DMS 273 (cell line): ENCODE measurements at regions not wholly inside any gene's neighbourhood (a gene's known extent, or its start where the extent isn't known, plus 50 kb on each side); places are given as distances from the start of the nearest gene placed in this dataset.

Experiments used
- DNase-seq: peaks from one replicate; lab custom pipeline; 2025; ENCODE audit not compliant: unreplicated experiment; lab: John Stamatoyannopoulos, UW

DNA sequence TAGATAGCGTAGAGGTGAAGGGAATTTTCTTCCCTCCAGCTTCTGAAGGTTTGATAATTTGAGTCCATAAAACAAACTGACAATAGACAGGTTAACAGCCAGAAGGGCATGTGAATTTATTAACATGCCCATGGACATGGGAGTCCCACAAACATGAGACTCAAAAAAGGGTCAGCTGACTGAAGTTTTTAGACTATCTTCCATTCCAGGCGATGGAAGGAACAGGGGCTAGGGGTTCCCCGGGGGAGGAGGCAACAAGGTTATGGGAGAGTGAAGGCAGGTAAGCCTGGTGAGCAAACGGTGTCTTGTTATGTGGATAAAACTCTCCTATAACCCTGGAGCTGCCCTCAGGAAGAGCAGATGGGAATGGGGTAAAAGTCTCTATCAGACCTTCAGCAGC is 81.5 kb upstream of the SORBS2 start:
- no peak for DNase-seq

DNA sequence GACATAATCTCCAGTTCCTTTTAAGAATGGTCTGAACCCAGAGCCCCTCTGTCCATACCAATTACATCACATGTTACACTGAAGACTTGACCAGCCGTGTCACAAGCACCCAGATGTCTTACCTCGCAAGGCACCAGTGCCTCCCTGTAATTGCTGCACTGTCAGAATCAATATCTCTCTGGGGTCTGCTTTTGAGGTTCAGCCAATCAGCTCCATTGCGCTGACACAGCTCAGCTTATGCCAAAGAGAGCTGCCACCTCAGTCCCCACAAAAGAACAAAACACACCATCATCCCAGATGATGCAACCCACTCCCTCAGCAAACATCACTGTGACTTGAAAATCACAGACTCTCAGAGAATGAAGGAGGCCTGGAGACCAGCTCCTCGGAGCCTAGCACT is 82.5 kb upstream of the SORBS2 start:
- DNase-seq = no peak

DNA sequence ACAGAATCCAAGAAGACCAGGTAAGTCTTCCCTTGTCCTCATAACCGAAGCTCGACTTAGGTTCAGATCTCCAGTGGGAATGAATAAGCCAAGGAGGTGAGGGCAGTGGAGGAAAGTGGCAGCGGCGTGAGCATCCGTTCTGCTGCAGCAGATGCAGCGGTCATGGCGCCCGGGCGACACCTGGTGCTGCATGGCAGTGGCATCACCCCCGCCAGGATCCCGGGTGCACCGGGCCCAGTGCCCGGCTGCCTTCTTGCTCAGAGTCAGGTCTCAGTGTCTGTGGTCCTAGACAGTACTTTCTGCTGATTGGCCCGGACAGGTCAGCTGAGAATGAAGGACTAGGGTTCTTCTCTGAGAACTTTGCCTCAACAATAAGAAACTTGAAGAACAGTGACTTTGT is 83.4 kb upstream of the SORBS2 start:
- DNase-seq = no peak

DNA sequence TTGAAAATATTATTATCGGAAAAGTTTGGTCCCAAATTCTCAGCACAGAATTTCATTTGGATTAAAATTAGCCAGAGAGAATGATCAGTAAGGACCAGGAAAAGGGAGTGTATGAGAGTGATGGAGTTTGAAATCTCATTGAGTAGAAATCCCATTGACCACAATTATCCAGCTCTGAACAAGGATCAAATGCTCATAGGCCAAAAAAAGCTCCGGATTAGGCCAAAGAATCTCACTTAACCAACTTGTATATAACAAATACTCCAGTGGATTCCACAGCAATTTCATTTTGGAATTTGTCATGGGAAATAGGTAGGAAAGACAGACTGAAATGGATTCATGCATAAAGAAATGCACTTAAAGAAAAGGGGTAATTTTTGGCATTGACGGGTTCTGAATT is 83.9 kb upstream of the SORBS2 start:
- no peak for DNase-seq

DNA sequence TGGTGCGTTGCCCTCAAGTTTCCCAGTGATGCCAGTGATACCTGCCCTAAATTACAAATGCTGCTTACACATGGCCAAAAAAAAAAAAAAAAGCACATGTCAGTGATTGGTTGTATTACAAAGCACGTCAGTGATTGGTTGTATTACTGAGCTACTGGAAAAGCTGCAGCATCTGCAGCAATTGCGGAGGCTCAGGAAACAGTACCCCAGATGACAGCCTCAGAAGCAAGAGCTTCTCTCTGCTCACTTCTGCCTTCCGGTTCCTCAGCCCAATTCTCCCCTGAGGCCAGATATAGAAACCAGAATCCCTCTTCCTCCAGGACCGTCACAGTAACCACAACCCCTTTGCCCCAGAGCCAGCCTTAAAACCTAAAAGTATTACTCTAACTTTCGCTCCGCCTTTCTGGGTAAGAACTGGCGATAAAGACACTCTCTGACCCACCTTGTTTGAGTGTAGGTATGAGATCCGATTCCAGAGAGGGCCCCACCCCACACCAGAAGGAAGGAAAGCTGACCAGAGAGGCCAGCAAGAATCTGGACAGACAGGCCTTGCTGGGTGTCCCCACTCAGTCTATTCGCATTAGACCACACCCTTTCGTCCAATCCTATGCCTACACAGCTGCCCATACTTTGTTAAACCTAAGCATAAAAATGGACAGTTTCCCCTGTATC is 85.0 kb upstream of the SORBS2 start:
- DNase-seq = no peak

DNA sequence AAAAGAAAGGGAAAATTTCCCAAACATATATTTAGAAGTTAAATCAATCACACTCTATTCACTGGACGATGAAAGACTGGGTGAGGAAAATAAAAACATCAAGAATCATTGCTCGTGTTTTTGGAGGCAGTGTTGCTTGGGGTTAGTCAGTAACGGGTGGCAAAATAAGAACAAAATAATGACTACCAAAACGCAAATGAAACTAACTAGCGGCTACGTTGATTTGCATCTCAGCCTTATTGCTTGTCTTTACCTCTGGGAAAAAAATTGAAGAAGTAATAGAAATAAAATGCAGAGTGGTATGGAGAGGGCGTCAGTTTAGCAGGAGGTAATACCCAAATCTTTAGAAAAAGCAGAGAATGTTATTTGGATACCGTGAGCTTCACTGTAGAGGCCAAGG is 86.4 kb upstream of the SORBS2 start:
- no peak for DNase-seq

DNA sequence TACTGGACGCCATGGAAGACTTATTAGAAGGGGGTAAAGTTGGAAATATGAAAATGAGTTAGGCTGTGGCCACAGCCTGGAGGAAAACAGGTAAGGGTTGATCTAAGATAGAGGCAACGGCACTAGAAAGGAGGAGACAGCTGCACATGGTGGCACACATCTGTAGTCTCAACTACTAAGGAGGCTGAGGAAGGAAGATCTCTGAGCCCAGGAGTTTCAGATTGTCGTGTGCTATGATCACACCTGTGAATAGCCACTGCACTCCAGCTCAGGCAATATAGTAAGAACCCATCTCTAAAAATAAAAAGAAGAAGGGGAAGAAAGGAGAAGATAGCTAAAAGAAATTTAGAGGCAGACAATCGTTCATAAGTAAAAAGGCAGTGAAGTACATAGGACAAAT is 87.8 kb upstream of the SORBS2 start:
- DNase-seq = no peak

DNA sequence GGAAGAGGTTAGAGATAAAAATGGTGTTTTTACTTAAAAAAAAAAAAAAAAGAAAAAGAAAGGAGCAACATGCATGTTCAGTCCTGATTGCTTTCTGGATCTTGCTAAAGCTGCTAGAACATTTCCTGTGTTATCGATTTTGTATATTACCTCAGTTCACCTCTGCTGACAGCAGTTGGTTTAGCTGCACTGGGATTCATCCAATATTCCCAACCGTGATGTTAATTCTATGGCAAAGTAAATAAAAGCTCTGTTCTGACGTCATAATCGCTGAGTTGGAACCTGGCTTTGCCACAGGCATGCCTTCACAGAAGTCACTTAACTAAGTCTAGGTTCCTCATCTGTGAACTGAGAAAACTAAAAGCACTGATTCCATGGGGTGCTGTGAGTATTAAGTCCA is 90.7 kb upstream of the SORBS2 start:
- peak; percentile 0 for DNase-seq

DNA sequence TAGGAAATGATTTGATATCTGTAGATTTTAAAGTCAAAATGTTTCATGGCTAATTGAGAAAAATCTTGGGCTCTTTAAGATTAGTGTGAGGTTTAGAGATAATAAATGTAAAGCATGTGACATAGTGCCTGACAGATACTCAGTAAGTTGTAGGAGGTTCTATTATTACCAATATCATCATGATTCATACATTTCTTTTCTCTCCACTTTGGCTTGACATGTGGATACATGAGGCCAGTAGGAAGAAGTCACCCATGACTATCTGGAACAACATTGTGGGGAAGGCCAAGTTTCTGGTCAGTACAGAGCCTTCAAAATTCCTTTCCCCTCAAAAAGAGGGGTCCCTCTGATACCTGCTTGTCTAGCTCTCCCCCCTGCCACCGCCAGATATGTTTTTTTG is 91.2 kb upstream of the SORBS2 start:
- DNase-seq = no peak

DNA sequence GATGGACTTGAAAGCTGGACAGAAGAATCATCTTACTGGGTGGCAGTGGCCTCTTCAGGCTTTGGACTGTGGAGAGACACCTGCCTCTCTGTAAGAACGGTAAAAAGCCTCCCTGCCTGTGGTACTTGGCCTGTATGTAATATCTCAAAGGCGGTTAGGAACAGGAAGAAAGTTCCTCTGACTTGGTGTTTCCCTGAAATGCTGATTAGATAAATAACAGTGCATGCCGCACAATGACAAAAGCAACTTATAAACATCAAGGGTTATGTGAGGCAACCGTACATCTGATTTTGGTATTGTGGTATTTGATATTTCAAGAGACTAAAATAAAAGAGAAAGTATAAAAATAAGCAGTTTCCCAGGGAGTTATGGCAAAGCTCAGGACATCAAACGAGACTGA is 92.4 kb upstream of the SORBS2 start:
- DNase-seq = no peak

DNA sequence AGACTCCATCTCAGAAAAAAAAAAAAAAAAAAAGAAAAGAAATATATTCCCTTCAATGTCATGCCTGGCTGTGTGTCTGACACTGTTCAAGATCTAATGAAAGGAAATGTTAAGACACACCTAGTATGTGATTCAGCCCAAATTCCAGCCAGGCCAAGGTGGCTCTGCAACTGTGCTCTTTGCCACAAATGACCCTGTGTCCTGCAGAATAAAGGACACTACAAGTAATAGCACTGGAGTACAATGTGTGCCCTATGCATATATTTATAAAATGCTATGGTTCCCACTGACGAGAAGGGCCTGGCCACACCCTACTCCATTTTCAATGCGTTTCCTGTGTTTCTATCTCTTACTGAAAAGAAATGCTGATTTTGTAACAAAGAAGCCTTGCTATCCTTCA is 98.0 kb upstream of the SORBS2 start:
- no peak for DNase-seq

DNA sequence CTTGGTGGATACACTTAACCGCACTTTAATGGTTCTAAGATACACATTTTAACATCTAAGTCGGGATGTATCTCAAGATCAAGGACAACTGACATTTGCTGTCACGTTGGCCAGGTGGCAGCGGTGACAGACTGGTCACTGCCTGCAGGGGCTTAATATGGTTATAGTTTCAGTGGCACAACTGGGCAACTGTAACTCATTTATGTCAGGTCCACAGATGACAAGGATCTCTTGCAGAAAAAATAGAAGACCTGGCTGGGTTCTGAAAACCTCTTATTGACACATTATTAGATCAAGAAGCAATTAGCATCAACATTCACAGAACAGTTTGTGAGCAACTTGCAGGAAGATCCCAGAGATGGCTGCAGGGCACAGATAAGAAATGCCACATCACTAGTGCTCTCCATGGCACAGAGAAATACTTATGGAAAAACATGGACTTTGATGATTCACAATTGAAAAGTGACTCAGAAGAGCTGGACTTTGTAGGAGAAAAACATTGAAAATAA is 99.6 kb upstream of the SORBS2 start:
- DNase-seq = no peak

DNA sequence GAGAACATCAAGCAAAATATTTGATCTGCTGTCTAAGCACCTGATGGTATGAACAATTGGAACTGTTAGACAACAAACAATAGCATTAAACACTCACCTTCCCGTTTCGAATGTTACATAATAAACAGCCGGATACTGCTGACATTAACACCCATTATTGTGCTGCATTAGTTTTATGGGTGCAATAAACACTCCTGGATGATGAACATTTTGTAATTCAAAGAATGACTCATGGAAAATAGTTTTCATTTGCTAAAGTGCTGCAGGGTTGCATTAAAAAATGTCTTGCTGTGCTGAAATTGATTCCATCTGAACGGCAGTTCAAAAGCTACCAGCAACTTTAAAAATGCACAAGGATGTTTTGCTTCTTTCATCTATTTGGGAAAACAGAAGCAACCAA is 100.8 kb upstream of the SORBS2 start:
- no peak for DNase-seq

DNA sequence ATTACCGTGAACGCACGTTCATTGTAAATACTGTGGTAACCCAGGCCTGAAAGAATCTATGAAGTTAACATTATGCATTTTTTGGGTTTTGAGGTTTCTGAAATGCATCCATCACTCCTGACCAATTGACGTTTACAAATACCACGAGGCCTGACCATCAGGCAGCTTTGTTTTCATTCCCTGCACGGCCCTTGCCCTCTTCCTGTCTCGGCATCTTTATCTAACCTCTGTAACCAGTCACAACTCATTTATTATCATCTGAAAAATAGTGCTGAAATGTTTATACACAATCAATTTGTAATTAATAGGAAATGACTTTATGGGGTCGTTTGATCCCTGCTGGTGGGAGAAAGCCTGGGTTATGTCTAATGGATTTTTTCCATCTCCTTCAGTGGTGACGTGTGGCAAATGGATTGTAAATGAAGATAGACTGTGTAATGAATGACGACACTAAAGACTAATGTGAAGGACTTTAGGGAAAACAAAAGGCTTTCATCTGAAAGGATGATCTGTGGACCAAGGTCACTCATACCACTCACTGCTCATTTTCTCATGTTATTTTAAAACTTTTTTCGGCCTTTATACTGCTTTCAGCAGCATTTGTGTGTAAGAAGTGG is 102.7 kb upstream of the SORBS2 start:
- no peak for DNase-seq

DNA sequence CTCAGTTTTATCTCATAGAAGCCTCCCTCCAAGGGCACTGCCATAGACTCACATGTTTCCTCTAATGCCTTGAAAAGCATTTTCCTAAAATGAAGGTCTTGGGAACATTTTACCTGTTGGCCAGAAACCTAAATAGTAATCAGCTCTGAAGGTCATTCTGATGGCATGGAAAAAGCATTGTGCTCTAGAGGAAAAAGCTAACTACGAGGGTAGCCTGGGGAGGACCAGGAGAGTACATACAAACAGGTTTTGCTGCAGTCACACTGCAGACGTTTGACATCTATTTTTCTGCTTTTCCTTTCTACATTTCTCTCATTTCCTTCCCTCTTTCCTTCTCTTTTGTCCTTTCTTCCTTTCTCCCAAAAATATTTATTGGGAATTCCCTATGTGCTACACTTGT is 103.3 kb upstream of the SORBS2 start:
- no peak for DNase-seq

DNA sequence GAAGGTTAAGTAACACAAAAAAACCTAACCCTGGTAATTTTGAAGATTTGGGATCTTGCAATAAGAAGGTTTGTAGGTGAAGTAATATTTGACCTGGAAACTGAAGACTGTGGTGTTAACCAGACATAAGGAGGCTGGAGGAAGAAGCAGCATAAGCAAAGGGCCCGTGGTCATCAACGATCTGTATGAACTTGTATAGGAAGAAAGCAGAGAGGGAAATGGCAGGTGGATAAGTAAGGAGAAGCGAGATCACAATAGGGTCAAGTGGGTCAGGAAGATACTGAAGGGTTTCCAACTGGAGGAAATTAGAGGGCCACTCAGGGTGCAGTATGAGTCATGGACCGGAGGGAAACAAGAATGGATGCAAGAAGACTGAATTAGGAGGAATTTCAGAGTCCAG is 103.8 kb upstream of the SORBS2 start:
- DNase-seq = no peak

DNA sequence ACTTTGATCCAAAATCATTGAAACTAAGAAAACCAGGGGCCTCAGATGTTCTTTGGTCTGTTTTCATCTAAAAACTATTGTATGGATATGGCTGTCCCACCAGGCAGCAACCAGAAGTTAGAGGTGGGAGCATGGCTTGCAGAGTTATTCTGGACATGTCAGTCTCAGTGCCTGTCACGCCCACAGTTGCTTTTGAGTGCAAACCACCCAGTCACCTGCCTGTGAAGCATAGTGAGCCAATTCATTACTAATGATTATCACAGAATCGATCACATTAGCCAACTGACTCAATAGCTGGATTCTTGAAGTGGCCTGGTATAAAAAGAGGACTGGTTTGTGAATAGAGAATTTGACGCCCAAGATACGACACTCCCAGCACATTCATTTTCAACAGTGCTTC is 104.2 kb upstream of the SORBS2 start:
- DNase-seq = no peak

DNA sequence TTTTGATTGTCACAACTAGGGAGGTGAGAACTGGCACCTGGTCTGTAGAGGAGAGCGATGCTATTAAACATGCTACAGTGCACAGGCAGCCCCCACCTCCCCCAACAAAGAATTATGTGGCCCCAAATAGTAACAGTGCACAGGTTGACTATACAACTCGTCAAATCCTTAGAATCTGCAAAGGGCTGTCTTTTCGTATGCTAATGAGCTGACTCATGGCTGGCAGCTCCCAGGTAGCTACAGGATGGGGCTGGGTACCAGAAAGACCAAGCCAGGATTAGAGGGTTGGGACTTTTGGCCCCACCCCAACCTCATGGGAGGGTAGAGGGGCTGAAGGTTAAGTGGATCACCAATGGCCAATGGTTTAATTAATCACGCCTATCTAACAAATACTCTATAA is 104.7 kb upstream of the SORBS2 start:
- DNase-seq = no peak

DNA sequence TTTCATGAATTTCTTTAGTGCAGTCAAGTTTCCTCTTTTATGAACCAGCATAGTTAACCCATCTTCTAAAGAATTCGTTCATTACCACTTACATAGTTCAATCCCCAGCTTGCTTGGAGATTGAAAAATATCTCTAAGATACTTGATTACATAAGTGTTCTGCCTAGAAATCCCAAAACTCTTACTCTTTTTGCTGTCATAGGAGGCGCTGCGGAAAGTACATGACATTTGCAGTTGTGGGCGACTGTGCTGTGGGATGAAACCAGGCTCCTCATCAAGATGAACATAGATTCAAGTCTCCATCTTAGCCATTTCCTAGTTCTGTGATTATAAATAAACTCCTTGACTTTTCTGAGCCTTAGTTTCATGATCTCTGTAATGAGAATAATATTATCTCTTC is 107.1 kb upstream of the SORBS2 start:
- DNase-seq = no peak

DNA sequence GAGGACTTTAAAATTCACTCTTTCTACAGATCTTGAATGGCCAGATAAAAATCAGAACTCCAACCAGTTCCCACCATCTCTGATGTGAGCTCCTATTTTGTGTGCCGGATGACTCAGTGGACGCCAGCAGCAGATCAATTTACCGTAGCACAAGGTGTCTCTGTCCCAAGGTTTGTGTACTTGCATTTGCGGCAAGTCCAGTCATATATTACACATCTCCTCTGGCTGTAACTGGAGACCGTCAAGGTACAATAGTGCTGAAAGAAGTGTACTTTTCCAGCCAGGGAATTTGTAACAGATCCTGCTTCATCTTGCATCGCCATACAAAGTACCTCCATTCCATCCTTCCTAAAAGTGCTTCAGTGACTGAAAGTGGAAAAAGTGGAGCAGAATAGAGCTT is 108.2 kb upstream of the SORBS2 start:
- no peak for DNase-seq

DNA sequence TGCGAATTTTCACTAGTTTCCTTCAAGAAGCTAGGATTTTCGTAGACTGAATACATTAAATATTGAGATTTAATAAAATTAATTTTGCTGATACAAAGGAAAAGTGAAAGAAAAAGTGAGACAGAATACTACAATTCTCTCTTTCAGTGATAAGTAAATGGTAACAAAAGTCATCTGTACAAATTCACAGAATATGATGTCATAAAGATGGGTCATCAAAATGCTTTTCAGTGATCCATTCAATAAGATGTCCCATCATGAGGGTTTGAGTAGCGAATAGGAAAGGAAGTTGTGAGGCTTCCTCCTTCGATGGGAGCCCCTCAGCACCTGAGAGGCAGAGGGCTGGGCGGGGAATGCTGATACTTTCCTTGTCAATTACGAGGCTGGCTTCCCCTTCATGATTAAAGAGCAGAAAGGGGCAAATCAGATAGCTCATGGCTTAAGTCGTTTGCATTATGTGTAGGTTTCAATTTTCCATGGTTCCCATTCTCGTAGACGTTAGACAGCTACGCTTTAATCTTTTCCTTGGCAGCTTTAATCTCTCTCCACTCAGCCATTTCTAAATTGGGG is 108.8 kb upstream of the SORBS2 start:
- DNase-seq = no peak

DNA sequence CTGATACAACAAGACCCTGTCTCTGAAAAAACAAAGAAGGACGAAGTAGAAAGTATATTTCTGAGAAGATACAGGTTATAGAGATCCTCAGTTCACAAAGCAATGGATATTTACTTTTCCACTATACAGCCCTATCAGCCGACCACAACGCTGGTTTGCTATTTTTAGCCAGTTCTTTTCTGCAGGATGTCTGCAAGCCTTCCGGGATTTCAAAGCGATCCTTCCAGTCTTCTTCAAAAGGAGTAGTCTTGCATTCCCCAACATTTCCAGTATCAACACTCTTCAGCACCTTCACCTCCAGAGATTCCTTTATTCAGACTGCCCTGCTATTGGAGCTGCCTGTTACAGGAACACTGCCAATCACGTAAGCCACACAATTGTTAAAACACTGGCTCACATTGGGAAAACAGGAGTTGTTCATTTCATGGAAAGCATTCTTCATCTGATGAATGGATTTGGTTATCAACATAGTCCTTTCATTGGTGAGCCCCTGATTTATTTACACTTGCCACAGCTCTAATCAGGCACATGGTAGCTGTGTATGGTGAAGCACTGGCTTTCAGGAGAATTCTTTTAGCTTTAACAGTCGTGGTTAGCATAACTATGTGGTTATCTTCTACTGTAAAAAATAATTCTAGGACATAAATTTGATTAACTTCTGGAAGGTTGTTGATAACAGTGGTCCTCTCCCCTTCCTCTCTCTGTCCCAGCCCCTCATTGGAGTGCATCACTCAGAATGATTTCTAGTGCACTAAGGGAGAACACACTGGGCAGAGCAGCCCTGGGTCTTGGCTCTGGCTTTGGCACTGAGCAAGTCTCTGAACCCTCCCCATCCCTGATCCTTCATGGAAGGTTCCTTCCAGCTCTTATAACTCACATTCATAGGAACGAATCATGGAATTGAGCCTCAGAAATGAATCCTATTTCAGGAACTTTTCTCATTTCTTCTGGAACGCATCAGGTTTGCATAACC is 109.9 kb upstream of the SORBS2 start:
- DNase-seq = no peak
